SH-SY5Y (cell line): ENCODE measurements at regions not wholly inside any gene's neighbourhood (a gene's known extent, or its start where the extent isn't known, plus 50 kb on each side); places are given as distances from the start of the nearest gene placed in this dataset.

Source experiments
- GATA2 ChIP-seq: IDR thresholded peaks from 2 replicates; pipeline ENCODE4 v1.6.1; 2011; ENCODE audit warnings: mild to moderate bottlenecking, low read depth, low read length
- GATA3 ChIP-seq: IDR thresholded peaks from 2 replicates; pipeline ENCODE4 v1.6.1; 2011; ENCODE audit warnings: low read depth, mild to moderate bottlenecking, low read length, moderate library complexity

- no peak for TF ChIP-seq GATA2
- no peak for TF ChIP-seq GATA3
These were observed 51.8 kb upstream of the ARX start for GRCh38 chrX:25067271-25068172.

GRCh38 chrX:25066131-25066530 lies 50.4 kb upstream of the ARX start:
- TF ChIP-seq GATA2 (no peak), GATA3 (no peak)
